Mesothelial cell of epicardium (in vitro differentiated cells): ENCODE measurements at regions not wholly inside any gene's neighbourhood (a gene's known extent, or its start where the extent isn't known, plus 50 kb on each side); places are given as distances from the start of the nearest gene placed in this dataset.

Source experiments
- DNase-seq, 2 experiments: peaks; one replicate each; pipeline ENCODE4 v3.0.0; 2021; ENCODE audit warnings: low spot score in 2 of 2; ENCODE audit not compliant: unreplicated experiment in 2 of 2
- H3K27ac Mint-ChIP-seq: 2 replicates; pipeline ENCODE4 v1.8.0; 2021; ENCODE audit warnings: mixed read lengths
- H3K27me3 Mint-ChIP-seq: 2 replicates; pipeline ENCODE4 v1.8.0; 2021; ENCODE audit warnings: low read depth, mixed read lengths
- H3K36me3 Mint-ChIP-seq: 2 replicates; pipeline ENCODE4 v1.8.0; 2021; ENCODE audit warnings: mixed read lengths
- H3K4me1 Mint-ChIP-seq: 2 replicates; pipeline ENCODE4 v1.8.0; 2021; ENCODE audit warnings: mixed read lengths
- H3K4me3 Mint-ChIP-seq: 2 replicates; pipeline ENCODE4 v1.8.0; 2021; ENCODE audit warnings: mild to moderate bottlenecking, moderate library complexity, mixed read lengths
- H3K9me3 Mint-ChIP-seq: 2 replicates; pipeline ENCODE4 v1.8.0; 2021; ENCODE audit warnings: mixed read lengths
- CTCF ChIP-seq: fragments of 200-600 bp; sonication (generic); IDR thresholded peaks from one replicate; pipeline ENCODE4 v1.5.0; 2021; ENCODE audit warnings: antibody characterized with exemption; ENCODE audit not compliant: unreplicated experiment

GRCh38 chr21:36554411-36555157 lies 74.7 kb upstream of the CLDN14 start:
- H3K36me3 Mint-ChIP-seq: no peaks in the 10 kb centered on the region
- H3K27me3 Mint-ChIP-seq: peaks cover 37% of the 10 kb centered on the region
- no peak for TF ChIP-seq CTCF
- no peak overlapping the region for H3K27ac Mint-ChIP-seq
- no peak overlapping the region for H3K4me3 Mint-ChIP-seq
- H3K9me3 Mint-ChIP-seq: peaks cover 17% of the 10 kb centered on the region
- H3K4me1 Mint-ChIP-seq: peaks cover 39% of the 10 kb centered on the region
- no peak for DNase-seq

GRCh38 chr21:36555199-36555800 lies 75.4 kb upstream of the CLDN14 start:
- Mint-ChIP-seq H3K27me3 (peaks cover 38% of the 10 kb centered on the region), H3K9me3 (peaks cover 17% of the 10 kb centered on the region), H3K27ac (peak overlapping the region; percentile 57), H3K4me1 (peaks cover 39% of the 10 kb centered on the region), H3K36me3 (no peaks in the 10 kb centered on the region), H3K4me3 (no peak overlapping the region)
- no peak for DNase-seq
- no peak for TF ChIP-seq CTCF

- Mint-ChIP-seq H3K36me3 (no peaks in the 10 kb centered on the region), H3K4me1 (peaks cover 26% of the 10 kb centered on the region), H3K9me3 (peaks cover 17% of the 10 kb centered on the region), H3K27ac (no peak overlapping the region), H3K4me3 (no peak overlapping the region), H3K27me3 (peaks cover 56% of the 10 kb centered on the region)
- no peak for TF ChIP-seq CTCF
- DNase-seq: no peak
These were observed 77.4 kb upstream of the CLDN14 start for GRCh38 chr21:36557316-36557715.

GRCh38 chr21:36560933-36561575 lies 81.1 kb upstream of the CLDN14 start:
- TF ChIP-seq CTCF: no peak
- Mint-ChIP-seq H3K27ac (no peak overlapping the region), H3K4me3 (no peak overlapping the region), H3K36me3 (no peaks in the 10 kb centered on the region), H3K27me3 (peaks cover 59% of the 10 kb centered on the region), H3K4me1 (peaks cover 19% of the 10 kb centered on the region), H3K9me3 (peaks cover 17% of the 10 kb centered on the region)
- DNase-seq: no peak

GRCh38 chr21:36563341-36563926 lies 83.5 kb upstream of the CLDN14 start:
- Mint-ChIP-seq H3K27ac (no peak overlapping the region), H3K4me1 (peaks cover 36% of the 10 kb centered on the region), H3K4me3 (no peak overlapping the region), H3K9me3 (peaks cover 3% of the 10 kb centered on the region), H3K36me3 (no peaks in the 10 kb centered on the region), H3K27me3 (peaks cover 45% of the 10 kb centered on the region)
- no peak for DNase-seq
- no peak for TF ChIP-seq CTCF
